C4-2B (cell line): ENCODE measurements at regions not wholly inside any gene's neighbourhood (a gene's known extent, or its start where the extent isn't known, plus 50 kb on each side); places are given as distances from the start of the nearest gene placed in this dataset.

ENCODE experiments used
- CTCF ChIP-seq: fragments of 450-650 bp; conservative IDR thresholded peaks from 2 replicates; pipeline ENCODE4 v1.5.1; 2017; ENCODE audit warnings: mild to moderate bottlenecking
- ZFX ChIP-seq: fragments of 450-650 bp; IDR thresholded peaks from 2 replicates; pipeline ENCODE4 v1.6.1; 2017

- TF ChIP-seq ZFX (no peak), CTCF (no peak)
These were observed 187.4 kb upstream of the NFIB start for GRCh38 chr9:14501366-14501765.
